PC-9 (cell line): ENCODE measurements at regions not wholly inside any gene's neighbourhood (a gene's known extent, or its start where the extent isn't known, plus 50 kb on each side); places are given as distances from the start of the nearest gene placed in this dataset.

Experiments used
- BruUV-seq: library from RNA; stranded (reverse); fragments of 400-500 nt; replicated peaks from 2 replicates; lab custom pipeline; 2021; lab: Mats Ljungman, UMichigan
- CTCF ChIA-PET: fragments of 300-600 bp; sonication (Branson Sonifier 250); formaldehyde crosslinking; loops from one replicate; lab custom pipeline; 2022; ENCODE audit warnings: antibody characterized with exemption; lab: Charles Lee
- POLR2A ChIA-PET: fragments of 300-600 bp; sonication (Branson Sonifier 250); formaldehyde crosslinking; loops from one replicate; lab custom pipeline; 2022; ENCODE audit warnings: antibody characterized with exemption; ENCODE audit not compliant: unreplicated experiment; lab: Charles Lee
- DNase-seq, 2 experiments: peaks; one replicate each; pipeline versions ENCODE4 v3.0.0 to v3.0.0-alpha.2; 2015 to 2022; ENCODE audit warnings: mixed read lengths in 1 of 2
- H2AFZ ChIP-seq: fragments of 200-600 bp; sonication (generic); 2 replicates; pipeline ENCODE4 v1.8.1; 2017; ENCODE audit warnings: antibody characterized with exemption
- H3F3A ChIP-seq: fragments of 200-600 bp; sonication (generic); 2 replicates; pipeline ENCODE4 v1.8.1; 2017; ENCODE audit warnings: antibody characterized with exemption, mild to moderate bottlenecking, low read depth; ENCODE audit not compliant: insufficient read depth
- H3K27ac ChIP-seq: fragments of 200-600 bp; sonication (generic); 2 replicates; pipeline ENCODE4 v1.6.1; 2016; ENCODE audit warnings: mixed run types
- H3K27me3 ChIP-seq: fragments of 200-600 bp; sonication (generic); 2 replicates; pipeline ENCODE4 v1.6.1; 2016; ENCODE audit warnings: low read depth, mixed run types; ENCODE audit not compliant: insufficient read depth
- H3K36me3 ChIP-seq: fragments of 200-600 bp; sonication (generic); 2 replicates; pipeline ENCODE4 v1.6.1; 2016; ENCODE audit warnings: low read depth, mixed run types
- H3K4me1 ChIP-seq: fragments of 200-600 bp; sonication (generic); replicated peaks from 2 replicates; pipeline ENCODE4 v1.6.1; 2016; ENCODE audit warnings: mixed run types; ENCODE audit not compliant: insufficient read depth
- H3K4me2 ChIP-seq: fragments of 200-600 bp; sonication (generic); 2 replicates; pipeline ENCODE4 v1.6.1; 2017; ENCODE audit warnings: mixed run types
- H3K4me3 ChIP-seq: fragments of 200-600 bp; sonication (generic); 2 replicates; pipeline ENCODE4 v1.6.1; 2016; ENCODE audit warnings: mixed run types
- H3K79me2 ChIP-seq: fragments of 200-600 bp; sonication (generic); 2 replicates; pipeline ENCODE4 v1.6.1; 2017; ENCODE audit warnings: low read depth, mixed run types
- H3K9me2 ChIP-seq: fragments of 200-600 bp; sonication (generic); 2 replicates; pipeline ENCODE4 v1.8.1; 2017; ENCODE audit warnings: mild to moderate bottlenecking; ENCODE audit not compliant: insufficient read depth
- H3K9me3 ChIP-seq: fragments of 200-600 bp; sonication (generic); 2 replicates; pipeline ENCODE4 v1.8.1; 2016; ENCODE audit warnings: low read depth; ENCODE audit not compliant: insufficient read depth
- H4K20me1 ChIP-seq: fragments of 200-600 bp; sonication (generic); 2 replicates; pipeline ENCODE4 v1.8.1; 2017; ENCODE audit not compliant: insufficient read depth
- EZH2 ChIP-seq: fragments of 200-600 bp; sonication (generic); IDR thresholded peaks from 2 replicates; pipeline ENCODE4 v1.8.0; 2017; ENCODE audit warnings: antibody characterized with exemption, low read depth
- intact Hi-C: fragments of 100-400 bp; cut with micrococcal nuclease; formaldehyde crosslinking; loops from one replicate; pipeline ENCODE4 v1.10.0; 2022; ENCODE audit not compliant: unreplicated experiment
- TF ChIP-seq, protein P1 (sequence below): fragments of 200-600 bp; sonication (generic); conservative IDR thresholded peaks from 2 replicates; pipeline ENCODE4 v1.6.1; 2017; ENCODE audit warnings: mixed run types, antibody characterized with exemption, mild to moderate bottlenecking, moderate library complexity

DNA sequence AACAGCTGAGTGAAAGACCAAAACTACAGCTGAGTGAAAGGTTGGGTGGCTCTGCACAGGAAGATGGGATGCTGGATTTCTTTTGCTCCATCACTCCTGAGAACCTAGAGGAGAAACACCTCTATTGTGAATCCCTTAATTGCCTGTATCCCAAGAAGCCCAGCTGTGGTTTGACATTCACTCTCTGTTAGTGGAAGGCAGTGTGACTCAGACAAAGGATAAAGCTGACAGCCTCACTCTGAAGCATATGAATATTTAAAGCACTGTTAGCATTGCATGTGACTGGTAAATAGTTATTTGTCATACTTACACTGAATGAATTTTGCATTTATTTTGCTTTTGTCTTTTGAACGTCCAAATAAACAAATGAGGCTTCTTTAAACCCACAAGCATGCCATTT, 367.1 kb upstream of the RIOK2 start:
- CTCF ChIA-PET: no interaction called here

DNA sequence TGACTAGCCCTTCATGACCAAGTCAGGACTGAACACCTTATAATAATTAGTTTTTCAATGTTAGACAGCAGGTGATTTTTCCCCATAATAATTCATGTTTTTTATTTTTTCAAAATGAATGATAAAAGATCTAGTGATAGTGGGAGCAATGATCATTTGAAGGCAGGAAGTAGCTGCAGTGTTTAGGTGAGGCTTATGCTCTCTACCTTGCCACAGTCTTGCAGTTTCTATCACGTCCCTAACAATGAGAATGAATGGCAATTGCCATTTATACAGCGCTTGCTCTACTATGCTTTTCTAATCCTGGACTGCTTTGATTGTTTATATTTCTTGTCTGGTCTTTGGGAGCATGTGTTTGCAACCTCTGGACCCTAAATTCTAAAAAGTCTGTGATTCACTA, 367.8 kb upstream of the RIOK2 start:
- Histone ChIP-seq H3K4me1 (no peaks in the 10 kb centered on the region), H3K27me3 (no peaks in the 10 kb centered on the region), H3K9me2 (no peaks in the 10 kb centered on the region), H3K36me3 (no peaks in the 10 kb centered on the region), H3F3A (no peaks in the 10 kb centered on the region), H2AFZ (no peak overlapping the region), H3K4me3 (no peak overlapping the region), H3K79me2 (no peaks in the 10 kb centered on the region), H4K20me1 (no peaks in the 10 kb centered on the region), H3K27ac (no peak overlapping the region), H3K9me3 (no peaks in the 10 kb centered on the region), H3K4me2 (no peak overlapping the region)
- BruUV-seq: no TSS peak
- ChIA-PET POLR2A (no interaction called here), CTCF (no interaction called here)
- TF ChIP-seq, protein P1, sequence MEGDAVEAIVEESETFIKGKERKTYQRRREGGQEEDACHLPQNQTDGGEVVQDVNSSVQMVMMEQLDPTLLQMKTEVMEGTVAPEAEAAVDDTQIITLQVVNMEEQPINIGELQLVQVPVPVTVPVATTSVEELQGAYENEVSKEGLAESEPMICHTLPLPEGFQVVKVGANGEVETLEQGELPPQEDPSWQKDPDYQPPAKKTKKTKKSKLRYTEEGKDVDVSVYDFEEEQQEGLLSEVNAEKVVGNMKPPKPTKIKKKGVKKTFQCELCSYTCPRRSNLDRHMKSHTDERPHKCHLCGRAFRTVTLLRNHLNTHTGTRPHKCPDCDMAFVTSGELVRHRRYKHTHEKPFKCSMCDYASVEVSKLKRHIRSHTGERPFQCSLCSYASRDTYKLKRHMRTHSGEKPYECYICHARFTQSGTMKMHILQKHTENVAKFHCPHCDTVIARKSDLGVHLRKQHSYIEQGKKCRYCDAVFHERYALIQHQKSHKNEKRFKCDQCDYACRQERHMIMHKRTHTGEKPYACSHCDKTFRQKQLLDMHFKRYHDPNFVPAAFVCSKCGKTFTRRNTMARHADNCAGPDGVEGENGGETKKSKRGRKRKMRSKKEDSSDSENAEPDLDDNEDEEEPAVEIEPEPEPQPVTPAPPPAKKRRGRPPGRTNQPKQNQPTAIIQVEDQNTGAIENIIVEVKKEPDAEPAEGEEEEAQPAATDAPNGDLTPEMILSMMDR: no peak
- TF ChIP-seq EZH2: no peak
- intact Hi-C loops: no loop called here
- DNase-seq: no peak

More for the DNA sequence above, 367.1 kb upstream of the RIOK2 start:
- H3F3A ChIP-seq: no peaks in the 10 kb centered on the region
- POLR2A ChIA-PET: no interaction called here
- no peaks in the 10 kb centered on the region for H3K36me3 ChIP-seq
- H3K79me2 ChIP-seq: no peaks in the 10 kb centered on the region
- no peak overlapping the region for H3K4me2 ChIP-seq
- H3K4me1 ChIP-seq: no peaks in the 10 kb centered on the region
- DNase-seq: no peak
- H2AFZ ChIP-seq: no peak overlapping the region
- no peak overlapping the region for H3K27ac ChIP-seq
- H4K20me1 ChIP-seq: no peaks in the 10 kb centered on the region
- H3K9me3 ChIP-seq: no peaks in the 10 kb centered on the region
- H3K27me3 ChIP-seq: no peaks in the 10 kb centered on the region
- TF ChIP-seq, protein P1: no peak
- TF ChIP-seq EZH2: no peak
- no peak overlapping the region for H3K4me3 ChIP-seq
- no peaks in the 10 kb centered on the region for H3K9me2 ChIP-seq
- intact Hi-C loops: no loop called here
- no TSS peak for BruUV-seq

DNA sequence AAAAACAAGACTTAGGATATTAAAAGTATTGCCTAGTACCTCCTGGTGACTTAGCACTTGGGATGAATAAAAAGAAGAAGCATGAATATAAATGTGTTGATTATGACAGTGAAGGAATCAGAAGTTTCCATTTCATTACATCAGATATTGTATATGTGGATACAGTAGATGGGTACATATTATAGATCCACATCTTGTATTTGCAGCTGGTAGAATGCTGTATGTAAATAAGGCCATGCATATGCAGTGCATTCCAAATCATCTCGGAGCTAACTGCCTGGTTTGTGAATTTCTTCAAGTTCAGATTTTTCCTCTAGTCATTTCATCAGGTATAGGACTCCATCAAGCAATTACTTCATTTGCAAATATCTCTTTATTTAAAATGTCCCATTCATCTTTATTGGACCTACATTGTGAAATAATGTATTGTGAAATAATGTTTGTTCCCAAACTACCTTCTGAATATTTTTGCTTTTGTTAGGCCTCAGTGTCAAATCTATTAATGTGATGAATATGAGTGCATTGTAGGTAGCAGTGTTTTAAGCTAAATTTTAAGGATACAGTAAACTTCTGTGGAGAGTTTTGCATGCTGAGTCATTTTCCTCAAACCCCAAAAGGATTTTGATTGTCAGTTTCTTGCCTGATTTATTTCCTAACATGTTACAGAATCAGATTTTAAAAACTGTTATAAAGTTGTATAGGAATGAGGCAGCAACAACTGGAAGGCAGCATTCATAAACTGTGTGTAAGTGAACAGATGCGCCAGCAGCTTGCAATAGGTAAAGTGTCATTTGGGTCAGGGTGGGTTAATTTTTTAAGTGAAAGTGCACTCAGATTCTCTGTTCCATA, 370.8 kb upstream of the RIOK2 start:
- Histone ChIP-seq H3K27me3 (no peaks in the 10 kb centered on the region), H3K4me2 (no peak overlapping the region), H3K79me2 (no peaks in the 10 kb centered on the region), H3K4me1 (no peaks in the 10 kb centered on the region), H3K9me2 (no peaks in the 10 kb centered on the region), H3F3A (no peaks in the 10 kb centered on the region), H4K20me1 (no peaks in the 10 kb centered on the region), H3K27ac (no peak overlapping the region), H3K4me3 (no peak overlapping the region), H2AFZ (no peak overlapping the region), H3K36me3 (no peaks in the 10 kb centered on the region), H3K9me3 (no peaks in the 10 kb centered on the region)
- CTCF ChIA-PET: no interaction called here
- POLR2A ChIA-PET: no interaction called here
- intact Hi-C loops: no loop called here
- BruUV-seq: no TSS peak
- DNase-seq: no peak
- TF ChIP-seq EZH2: no peak
- TF ChIP-seq, protein P1: no peak
